Muscle of leg (tissue), 3 donors: ENCODE measurements at regions not wholly inside any gene's neighbourhood (a gene's known extent, or its start where the extent isn't known, plus 50 kb on each side); places are given as distances from the start of the nearest gene placed in this dataset.

Experiments used
- DNase-seq: peaks from one replicate; pipeline ENCODE4 v3.0.0; 2013
- H3K27ac ChIP-seq: one replicate; pipeline ENCODE4 v1.5.1; 2013; ENCODE audit warnings: mild to moderate bottlenecking, low read length, control low read depth
- H3K27me3 ChIP-seq: one replicate; pipeline ENCODE4 v1.6.1; 2013; ENCODE audit warnings: low read length; ENCODE audit not compliant: control insufficient read depth, insufficient read depth
- H3K36me3 ChIP-seq: one replicate; pipeline ENCODE4 v1.6.1; 2013; ENCODE audit warnings: low read length; ENCODE audit not compliant: control insufficient read depth, insufficient read depth
- H3K4me1 ChIP-seq: one replicate; pipeline ENCODE4 v1.6.1; 2013; ENCODE audit warnings: low read length; ENCODE audit not compliant: control insufficient read depth, insufficient read depth
- H3K4me3 ChIP-seq: one replicate; pipeline ENCODE4 v1.5.1; 2013; ENCODE audit warnings: low read length, control low read depth
- H3K9me3 ChIP-seq: replicated peaks from 2 replicates; pipeline ENCODE4 v1.6.1; 2013; ENCODE audit warnings: low read depth, low read length; ENCODE audit not compliant: control insufficient read depth
- WGBS: methylation state at CpG from one replicate; pipeline ENCODE4 v1.1.5; 2013; ENCODE audit warnings: missing lambda C conversion rate; ENCODE audit not compliant: insufficient coverage; 5-methylcytosine and 5-hydroxymethylcytosine counted together

DNA sequence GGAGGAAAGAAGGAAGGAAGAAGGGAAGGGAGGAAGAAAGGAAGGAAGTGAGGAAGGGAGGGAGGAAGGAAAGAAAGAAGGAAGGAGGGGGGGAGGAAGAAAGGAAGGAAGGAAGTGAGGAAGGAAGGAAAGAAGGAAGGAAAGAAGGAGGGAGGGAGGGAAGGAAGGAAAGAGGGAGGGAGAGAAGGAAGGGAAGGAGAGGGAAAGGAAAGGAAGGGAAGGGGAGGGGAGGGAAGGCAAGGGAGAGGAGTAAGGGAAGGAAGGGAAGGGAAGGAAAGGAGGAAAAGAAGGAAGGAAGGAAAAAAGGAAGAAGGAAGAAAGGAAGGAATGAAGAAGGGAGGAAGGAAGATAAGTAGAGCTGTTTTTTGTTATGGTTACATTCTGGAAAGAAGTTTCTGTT, 141.2 kb downstream of the LRRC3B start:
- no peaks in the 10 kb centered on the region for H3K36me3 ChIP-seq
- H3K4me1 ChIP-seq: no peaks in the 10 kb centered on the region

DNA sequence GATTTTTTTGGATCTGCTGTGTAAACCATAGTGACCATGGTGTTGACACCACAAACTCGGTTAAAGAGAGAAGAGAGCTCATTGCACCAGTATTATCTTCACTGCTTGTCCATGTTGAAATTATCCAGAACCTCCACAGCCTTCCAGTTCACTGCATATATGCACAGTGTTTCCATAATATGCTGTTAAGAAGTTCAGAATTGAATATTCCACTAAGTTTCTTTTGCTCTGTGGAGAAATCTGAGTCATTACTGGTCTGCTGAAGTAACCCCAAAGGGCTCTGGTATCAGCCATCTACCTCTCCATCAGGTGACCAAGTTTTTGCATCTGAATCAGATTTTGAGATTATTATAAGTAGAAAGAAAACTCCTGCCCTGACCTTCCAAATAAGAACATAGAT, 143.5 kb downstream of the LRRC3B start:
- H3K27me3 ChIP-seq: no peaks in the 10 kb centered on the region

More for the DNA sequence above, 141.2 kb downstream of the LRRC3B start:
- Histone ChIP-seq H3K27me3 (no peaks in the 10 kb centered on the region), H3K4me3 (no peak overlapping the region), H3K27ac (no peak overlapping the region), H3K9me3 (no peaks in the 10 kb centered on the region)
- DNase-seq: no peak

GRCh38 chr3:26768068-26768651, 145.6 kb downstream of the LRRC3B start:
- Histone ChIP-seq H3K27me3 (no peaks in the 10 kb centered on the region), H3K36me3 (no peaks in the 10 kb centered on the region), H3K4me3 (no peak overlapping the region), H3K9me3 (no peaks in the 10 kb centered on the region), H3K27ac (no peak overlapping the region), H3K4me1 (no peaks in the 10 kb centered on the region)
- no CpG with 5 or more reads among the region's 1 CpG for WGBS
- DNase-seq: peak; percentile 33

More for the DNA sequence above, 143.5 kb downstream of the LRRC3B start:
- no peaks in the 10 kb centered on the region for H3K36me3 ChIP-seq
- DNase-seq: no peak
- H3K4me3 ChIP-seq: no peak overlapping the region
- no peaks in the 10 kb centered on the region for H3K4me1 ChIP-seq
- no CpG with 5 or more reads among the region's 1 CpG for WGBS
- no peak overlapping the region for H3K27ac ChIP-seq
- H3K9me3 ChIP-seq: no peaks in the 10 kb centered on the region

DNA sequence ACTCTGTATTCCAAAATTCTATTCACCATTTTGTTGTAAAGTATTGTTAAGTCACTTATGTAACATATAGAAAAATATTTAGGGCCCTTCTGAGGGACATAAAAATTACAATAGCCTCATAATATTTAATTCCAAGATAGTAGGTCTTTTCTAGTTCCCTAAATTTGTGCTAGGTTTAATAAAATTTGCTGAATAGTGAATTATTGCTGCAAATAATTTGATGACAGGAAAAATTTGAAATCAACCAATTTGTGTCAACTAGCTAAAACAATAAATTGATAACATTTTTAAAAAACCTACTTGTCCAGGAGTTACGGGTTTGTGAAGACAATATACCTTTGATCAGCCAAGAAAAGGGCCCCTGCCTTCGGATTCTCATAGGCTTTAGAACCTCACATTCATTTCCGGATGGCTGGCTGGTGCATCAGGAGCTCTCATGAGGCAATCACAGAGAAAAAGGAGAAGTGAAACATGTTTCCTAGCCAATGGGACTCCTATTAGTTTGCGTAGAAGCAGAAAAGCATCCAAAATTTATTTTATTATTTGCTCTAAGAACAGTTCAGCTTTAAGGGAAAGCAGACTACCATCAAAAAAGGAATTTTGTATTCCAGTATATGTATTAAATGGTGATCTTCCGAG, 177.2 kb downstream of the LRRC3B start:
- DNase-seq: peak; percentile 15
- no peak overlapping the region for H3K27ac ChIP-seq
- no CpG with 5 or more reads among the region's 5 CpGs for WGBS

GRCh38 chr3:26807272-26807671, 184.7 kb downstream of the LRRC3B start:
- Histone ChIP-seq H3K4me3 (no peak overlapping the region), H3K27me3 (no peaks in the 10 kb centered on the region), H3K4me1 (no peaks in the 10 kb centered on the region), H3K36me3 (no peaks in the 10 kb centered on the region), H3K9me3 (no peaks in the 10 kb centered on the region), H3K27ac (no peak overlapping the region)
- no CpG with 5 or more reads among the region's 1 CpG for WGBS
- DNase-seq: no peak

More for the DNA sequence above, 177.2 kb downstream of the LRRC3B start:
- Histone ChIP-seq H3K4me1 (no peaks in the 10 kb centered on the region), H3K27me3 (no peaks in the 10 kb centered on the region), H3K4me3 (no peak overlapping the region), H3K36me3 (no peaks in the 10 kb centered on the region), H3K9me3 (no peaks in the 10 kb centered on the region)

DNA sequence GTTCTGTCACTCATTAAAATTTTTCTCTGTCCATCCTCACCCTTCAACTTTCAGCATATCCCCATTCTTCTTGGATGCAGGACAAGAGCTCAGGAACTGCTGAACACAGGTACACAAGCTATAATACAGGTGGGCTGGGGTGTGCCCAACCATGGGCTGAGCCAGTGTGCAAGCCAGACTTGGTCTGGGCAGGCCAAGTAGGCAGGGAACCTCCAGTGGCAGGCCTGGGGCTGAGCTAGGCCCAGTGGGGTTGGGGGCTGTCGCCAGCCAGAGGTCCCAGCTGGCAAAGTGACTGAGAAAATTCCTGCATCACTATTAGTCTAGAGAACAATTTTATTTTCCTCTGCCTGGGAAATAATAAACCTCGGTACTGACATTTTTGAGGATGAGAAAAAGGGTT, 202.9 kb downstream of the LRRC3B start:
- DNase-seq: no peak
- Histone ChIP-seq H3K27me3 (no peaks in the 10 kb centered on the region), H3K4me1 (no peaks in the 10 kb centered on the region), H3K27ac (no peak overlapping the region), H3K4me3 (no peak overlapping the region), H3K9me3 (peaks cover 29% of the 10 kb centered on the region), H3K36me3 (no peaks in the 10 kb centered on the region)
- WGBS: no CpG with 5 or more reads among the region's 2 CpGs

GRCh38 chr3:26827169-26827568, 204.6 kb downstream of the LRRC3B start:
- Histone ChIP-seq H3K27ac (no peak overlapping the region), H3K27me3 (no peaks in the 10 kb centered on the region), H3K4me1 (no peaks in the 10 kb centered on the region), H3K36me3 (no peaks in the 10 kb centered on the region), H3K9me3 (peaks cover 19% of the 10 kb centered on the region), H3K4me3 (no peak overlapping the region)
- DNase-seq: no peak
- 69% methylated on average over 1 of the region's 1 CpG for whole genome bisulfite sequencing

- peak; percentile 33 for DNase-seq
These were observed 215.5 kb downstream of the LRRC3B start for GRCh38 chr3:26838026-26838425.

DNA sequence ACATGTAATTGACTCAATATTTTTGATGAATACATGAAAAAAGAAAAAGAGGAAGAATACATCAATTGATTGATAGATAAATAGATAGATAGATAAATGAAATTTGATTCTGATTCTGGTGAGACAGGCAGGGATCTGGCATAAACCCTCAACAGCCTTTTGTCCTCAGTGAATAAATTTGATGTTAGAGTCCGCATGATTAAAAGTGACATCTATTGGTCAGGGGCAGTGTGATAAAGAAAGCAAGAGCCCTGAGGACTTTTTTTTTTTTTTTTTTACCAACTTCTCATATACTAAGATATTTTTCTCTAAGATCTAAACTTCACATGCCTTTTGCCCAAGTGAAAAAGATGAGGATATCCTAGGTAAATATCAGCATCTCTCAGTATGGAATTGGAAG, 216.4 kb downstream of the LRRC3B start:
- no peaks in the 10 kb centered on the region for H3K36me3 ChIP-seq
- no peak for DNase-seq
- H3K9me3 ChIP-seq: no peaks in the 10 kb centered on the region
- no peaks in the 10 kb centered on the region for H3K27me3 ChIP-seq
- peaks cover 2% of the 10 kb centered on the region for H3K4me1 ChIP-seq
- H3K4me3 ChIP-seq: no peak overlapping the region
- no peak overlapping the region for H3K27ac ChIP-seq
- no CpG with 5 or more reads among the region's 1 CpG for WGBS

More at GRCh38 chr3:26838026-26838425, 215.5 kb downstream of the LRRC3B start:
- H3K27me3 ChIP-seq: no peaks in the 10 kb centered on the region
- H3K4me3 ChIP-seq: no peak overlapping the region
- no peaks in the 10 kb centered on the region for H3K9me3 ChIP-seq
- H3K4me1 ChIP-seq: peaks cover 2% of the 10 kb centered on the region
- no peaks in the 10 kb centered on the region for H3K36me3 ChIP-seq
- no peak overlapping the region for H3K27ac ChIP-seq
- WGBS: 57% methylated on average over 1 of the region's 4 CpGs

DNA sequence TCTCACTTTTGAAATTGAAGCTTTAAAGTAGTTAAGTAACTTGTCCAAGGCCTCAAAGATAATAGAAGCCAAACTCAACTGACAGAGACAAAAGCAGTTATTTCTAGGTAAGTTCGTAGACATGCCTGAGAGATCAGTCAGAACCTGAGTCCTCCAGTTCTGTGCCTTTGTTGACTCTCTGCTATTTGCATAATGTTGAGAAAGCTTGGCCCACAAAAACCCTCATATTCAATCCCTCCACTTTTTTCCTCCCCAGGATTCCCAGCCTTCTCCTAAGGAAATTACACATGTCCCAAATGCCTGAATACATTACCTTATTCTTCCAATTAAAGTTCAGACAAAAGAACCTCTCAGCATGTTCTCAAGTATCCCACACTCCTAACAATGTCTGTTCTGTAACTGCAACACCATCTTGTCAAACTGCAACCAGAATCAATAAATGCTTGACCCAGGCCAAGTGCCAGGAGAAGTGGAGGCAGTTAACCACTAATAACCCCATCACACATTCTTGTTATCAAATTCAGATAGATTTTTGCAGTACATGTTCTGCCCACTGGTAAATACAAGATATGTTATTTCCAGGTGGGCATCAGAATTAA, 217.8 kb downstream of the LRRC3B start:
- Histone ChIP-seq H3K9me3 (no peaks in the 10 kb centered on the region), H3K27ac (no peak overlapping the region), H3K4me1 (peaks cover 2% of the 10 kb centered on the region), H3K4me3 (no peak overlapping the region), H3K27me3 (no peaks in the 10 kb centered on the region), H3K36me3 (no peaks in the 10 kb centered on the region)
- WGBS: no CpG with 5 or more reads among the region's 1 CpG
- DNase-seq: no peak
